GM19397 (cell line): ENCODE measurements at regions not wholly inside any gene's neighbourhood (a gene's known extent, or its start where the extent isn't known, plus 50 kb on each side); places are given as distances from the start of the nearest gene placed in this dataset.

Experiments used
- ATAC-seq: cut with Tn5 transposase; IDR thresholded peaks from one replicate; pipeline ENCODE4 v1.9.1; 2021; ENCODE audit warnings: mild to moderate bottlenecking, moderate library complexity; ENCODE audit not compliant: unreplicated experiment

DNA sequence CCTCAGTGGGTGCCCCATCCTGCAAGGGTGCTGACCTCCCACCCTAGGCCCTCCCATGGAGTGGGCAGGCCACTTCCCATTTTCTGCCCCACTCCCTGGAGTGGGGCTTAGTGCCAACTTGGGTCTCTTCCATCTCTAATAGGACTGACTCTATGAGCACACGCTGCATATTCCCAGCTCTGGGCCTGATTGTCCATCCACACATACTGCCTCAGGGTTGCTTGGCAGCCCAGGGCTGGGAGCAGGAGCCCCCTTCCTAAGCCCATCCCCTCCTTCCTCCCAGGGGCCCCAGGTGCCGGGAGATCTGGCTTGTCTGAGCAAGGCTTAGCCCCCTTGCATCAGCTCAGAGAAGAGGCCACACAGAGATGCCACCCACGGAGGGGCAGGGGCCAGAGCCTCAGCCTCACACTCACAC lies 55.1 kb downstream of the PJA1 start:
- ATAC-seq: no peak

DNA sequence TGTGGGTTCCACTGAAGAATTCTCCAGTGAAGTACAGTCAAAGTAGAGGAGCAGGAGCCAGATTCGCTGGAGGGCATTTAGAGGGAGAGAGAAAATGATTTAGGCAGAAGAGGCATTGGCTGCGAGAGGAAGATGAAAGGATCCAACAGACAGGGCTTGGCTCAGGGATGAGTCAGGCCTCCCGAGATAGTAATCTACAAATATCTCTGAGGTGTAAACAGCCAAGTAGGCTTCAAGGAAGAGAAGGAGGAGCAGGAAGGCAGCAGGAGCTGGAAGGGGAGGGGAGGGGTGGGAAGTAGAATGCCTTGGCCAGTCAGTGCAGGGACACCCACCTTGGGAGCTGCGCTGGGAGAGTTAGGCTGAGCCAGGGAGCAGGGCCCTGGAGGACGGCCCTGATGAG lies 55.5 kb downstream of the PJA1 start:
- no peak for ATAC-seq

DNA sequence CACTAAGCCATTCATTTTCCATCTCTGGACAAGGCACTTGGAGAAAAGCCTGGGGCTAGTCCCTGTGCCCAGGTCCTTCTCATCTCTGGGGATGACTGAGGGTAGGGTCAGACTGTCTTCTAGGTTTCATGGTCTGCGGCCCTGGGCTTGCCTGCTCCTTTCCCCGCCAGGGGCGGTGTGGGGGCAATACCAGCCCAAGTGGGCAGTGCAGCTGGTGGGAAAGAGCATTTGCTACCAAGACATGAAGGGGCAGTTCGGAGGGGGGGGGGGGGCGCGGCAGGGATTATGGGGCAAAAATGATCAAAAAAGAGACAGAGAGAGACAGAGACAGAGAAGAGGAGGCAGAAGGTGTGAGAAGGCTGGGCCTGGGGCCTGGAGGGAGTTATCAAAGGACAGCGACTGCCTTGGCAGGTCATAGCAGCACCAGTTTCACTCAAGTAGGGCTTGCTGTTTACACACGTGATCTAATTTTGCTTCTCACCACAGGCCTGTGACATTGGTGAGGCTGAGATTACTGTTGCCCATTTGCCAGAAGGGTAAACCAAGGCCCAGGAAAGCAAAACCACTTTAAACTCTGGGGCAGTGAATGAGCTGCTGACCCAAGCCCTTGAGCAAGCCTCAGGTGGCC lies 56.1 kb downstream of the PJA1 start:
- ATAC-seq: no peak

DNA sequence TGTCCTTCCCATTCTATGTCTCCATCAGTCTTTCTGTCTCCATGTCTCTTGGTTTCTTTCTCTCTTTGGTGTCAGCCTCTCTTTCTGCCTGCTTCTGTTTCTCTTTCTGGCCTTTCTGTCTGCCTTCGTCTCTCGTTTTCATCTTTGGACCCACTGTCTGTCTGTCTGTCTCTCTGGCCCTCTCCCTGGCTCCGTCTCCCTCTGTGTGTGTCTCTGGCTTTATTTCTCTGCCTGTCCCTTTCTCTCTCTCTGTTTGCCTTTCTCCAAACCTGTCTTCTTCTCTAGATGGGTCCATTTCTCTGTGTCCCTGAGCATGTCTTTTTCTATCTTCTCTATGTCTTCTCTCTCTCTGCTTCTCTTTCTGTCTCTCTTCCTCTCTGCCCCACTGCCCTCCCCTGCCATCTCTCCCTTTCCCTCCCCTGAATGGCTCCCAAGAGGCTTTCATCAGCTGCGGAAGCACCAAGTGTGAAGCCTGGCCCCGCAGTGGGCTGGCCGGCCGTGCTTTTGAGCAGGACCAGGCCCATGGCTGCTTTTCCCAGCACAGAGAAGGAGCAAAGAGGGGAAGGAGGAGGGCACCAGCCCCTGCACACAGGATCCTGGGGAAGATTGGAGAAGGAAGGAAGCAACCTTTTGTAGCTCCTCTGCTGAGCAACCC lies 57.4 kb downstream of the PJA1 start:
- ATAC-seq: no peak

DNA sequence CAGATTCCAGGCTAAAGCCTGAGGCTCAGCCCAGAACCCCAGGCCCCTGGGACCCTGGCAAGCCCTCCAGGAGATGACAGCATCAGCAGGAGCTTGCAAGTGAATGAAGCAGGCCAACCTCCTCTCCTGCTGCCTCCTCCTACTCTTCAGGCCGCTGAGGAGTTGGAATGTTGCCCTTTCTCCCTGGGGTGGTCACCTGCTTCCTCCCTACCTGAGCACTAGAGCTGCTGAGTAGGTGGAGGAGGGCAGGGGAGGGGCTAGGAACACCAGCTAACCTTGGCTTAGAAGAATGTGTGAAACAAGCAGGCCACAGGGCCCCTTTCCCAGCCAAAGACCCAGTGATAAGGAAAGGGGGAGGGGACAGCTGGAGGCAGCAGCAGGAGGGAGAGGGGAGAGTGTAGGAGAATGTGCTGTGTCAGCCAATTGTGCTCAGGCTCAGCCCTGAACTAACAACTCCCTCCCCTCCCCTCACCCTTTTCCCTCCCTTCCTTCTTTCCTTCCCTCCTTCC lies 58.0 kb downstream of the PJA1 start:
- no peak for ATAC-seq

DNA sequence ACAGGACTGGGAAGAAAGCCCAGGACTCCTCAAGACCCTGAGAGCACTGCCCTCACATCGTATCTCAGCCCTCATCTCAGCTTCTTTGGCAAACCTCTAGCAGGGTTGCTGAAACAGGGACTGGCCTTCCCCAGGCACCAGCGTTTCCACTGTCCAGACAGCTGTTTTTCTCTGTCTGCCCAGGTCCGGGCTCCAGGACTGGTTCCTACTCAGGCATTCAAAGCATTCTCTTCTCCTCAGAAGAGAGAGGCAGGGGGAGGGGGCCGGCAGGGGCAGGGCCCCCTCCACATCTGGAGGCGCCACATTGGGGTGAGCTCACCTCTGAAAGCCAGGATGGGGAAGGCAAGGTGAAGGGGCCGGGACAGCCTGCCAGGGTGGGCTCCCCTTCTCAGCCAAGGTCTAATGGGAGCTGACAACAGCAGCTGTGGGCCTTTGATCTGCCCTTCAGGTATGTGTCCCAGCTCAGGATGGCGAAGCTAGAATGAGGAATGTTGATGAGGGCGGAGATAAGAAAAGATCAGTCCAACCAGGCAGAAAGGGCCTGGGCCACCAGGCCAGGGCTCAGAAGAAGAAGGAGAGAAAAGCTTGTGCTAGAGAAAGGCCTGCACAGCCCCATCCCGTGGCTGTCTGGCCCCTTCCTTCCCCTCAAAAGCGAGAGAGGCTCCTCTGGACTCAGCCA lies 60.4 kb downstream of the PJA1 start:
- no peak for ATAC-seq

DNA sequence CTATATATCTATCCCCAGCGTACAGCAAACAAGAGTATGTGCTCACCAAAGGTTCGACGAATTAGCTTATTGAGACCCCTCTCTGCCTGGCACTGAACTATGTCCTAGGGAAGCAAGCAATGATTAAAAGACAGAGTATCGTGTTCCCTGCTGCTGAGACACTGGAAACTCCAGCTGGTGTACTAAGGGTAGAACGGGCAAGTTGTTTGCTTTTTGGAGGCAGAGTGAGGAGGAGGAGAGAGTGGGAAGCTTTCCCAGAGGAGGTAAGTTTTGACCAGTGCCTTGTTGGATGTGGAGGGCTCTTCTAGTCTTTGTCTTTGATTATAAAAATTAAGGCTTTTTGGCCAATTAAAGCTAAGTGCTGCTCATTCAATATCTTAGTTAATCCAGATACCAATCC lies 61.7 kb downstream of the PJA1 start:
- ATAC-seq: no peak

DNA sequence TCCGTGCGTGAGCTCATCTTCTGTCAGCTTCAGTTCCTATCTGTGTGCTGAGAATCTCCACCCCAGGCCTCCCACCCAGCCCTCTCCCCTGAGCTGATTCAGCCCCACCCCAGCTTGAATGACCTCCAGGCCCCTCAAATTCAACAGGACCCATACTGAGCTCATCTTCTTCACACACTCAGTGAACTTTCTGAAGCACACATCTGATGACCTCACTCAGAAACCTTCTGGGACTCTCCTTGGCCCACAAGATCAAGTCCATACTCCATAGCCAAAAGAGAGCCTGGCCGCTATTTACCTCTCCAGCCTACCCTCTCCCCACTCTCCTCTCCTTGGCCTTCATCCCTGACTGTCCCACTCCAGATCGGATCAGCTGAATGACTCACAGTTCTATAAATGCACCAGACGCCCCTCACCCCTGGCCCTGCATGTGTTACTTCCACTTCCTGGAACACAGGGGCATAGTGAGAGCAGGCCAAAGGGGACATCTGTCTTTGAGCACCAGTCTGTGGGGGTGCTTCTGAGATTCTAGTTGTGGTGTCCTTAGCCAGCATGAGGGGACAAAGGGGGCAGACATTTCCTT lies 62.5 kb downstream of the PJA1 start:
- no peak for ATAC-seq

DNA sequence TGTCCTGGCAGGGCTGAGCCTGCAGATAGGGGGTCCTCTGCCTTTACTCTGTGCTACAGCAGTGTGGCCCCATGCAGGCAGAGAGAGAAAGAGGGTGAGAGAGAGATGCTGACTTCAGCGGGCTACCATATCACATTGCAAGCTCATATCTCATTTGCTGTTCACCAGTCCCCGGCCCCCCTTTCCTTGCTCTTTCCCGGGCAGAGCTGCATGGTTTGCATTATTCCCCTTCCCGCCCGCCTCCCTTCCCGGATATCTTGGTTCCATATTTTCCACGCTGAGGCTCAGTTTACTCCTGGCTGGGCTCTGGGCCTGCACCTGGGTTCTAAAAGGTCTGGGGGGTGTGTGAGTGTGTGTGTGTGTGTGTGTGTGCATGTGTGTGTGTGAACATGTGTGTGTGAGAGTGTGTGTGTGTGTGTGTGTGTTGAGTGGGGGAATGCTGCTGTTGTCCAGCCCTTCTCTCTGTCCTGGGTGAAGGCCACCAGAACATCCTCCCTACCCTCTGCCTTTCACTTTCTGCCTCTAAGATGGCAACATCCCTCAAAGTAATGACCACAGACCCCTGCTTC lies 63.5 kb downstream of the PJA1 start:
- ATAC-seq: no peak

DNA sequence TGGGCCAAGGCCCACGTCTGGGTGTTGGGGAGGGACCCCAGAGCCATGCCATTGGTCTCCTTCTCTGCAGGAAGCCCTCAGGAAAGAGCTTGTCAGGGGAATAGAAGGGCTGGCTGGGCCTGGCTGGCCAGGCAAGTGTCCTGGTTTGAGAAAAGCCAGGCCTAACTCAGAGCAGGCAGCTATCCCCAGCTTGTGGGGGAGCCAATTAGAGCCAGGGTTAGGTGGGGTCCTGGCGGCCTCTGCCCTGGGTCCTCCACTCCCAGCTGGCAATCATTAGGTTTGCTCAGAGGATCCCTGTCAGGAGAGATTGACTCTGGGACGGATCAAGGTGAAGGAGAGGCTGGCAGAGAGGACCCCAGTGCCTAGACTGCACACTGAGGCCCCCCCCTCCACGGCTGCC lies 64.8 kb downstream of the PJA1 start:
- ATAC-seq: no peak

DNA sequence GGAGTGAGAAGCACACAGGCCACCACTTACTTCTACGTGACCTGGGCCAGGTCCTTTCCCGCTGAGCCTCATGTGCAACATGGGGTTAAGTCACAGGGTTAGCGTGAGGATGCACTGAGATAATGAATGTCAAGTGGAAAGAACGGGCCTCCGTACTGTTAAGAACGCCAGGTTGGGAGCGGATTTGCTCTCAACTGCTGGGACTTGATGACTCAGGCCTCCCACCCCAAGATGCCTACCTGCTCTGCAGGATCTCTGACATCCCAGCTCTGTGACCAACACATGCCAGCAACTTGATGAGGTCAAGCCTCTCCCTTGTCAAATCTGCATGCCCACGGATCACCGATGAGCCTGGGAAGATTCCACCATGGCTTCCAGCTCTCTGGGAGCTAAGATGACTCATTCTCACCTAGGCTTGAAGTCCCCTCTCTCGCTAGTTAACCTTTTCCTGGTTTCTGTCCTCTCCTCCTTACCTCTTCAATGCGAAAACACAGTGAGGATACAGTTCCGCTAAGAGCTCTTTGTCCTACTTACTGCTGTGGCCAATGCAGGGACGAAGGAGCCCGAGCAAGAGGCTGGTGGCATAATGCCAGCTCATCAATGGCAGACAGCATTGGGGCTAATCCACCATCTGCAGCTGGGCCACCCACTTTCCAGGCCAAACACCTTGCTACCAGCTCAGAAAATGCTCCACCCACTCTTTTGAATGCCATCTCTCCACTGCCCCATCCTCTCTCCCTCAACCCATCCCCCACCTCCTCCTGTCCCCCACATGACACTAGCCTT lies 67.6 kb downstream of the PJA1 start:
- ATAC-seq: no peak

DNA sequence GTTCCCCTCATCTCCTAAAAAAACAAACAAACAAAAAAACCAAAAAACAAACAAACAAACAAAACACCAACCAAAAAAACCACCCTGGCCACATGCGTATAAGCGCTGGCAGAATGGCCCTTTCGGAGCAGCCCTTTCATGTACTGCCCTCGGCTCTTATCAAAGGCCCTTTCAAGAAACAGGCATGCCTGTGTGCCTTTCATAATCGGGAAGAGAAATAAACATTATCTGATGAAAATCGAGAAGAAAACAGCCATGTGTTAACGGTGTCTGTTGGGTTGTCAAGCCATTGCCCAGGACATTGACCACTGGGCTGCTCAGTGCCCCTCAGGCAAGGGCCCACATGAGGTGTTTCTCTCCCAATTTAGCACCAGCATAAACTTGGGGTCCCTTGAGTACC lies 68.3 kb downstream of the PJA1 start:
- no peak for ATAC-seq

DNA sequence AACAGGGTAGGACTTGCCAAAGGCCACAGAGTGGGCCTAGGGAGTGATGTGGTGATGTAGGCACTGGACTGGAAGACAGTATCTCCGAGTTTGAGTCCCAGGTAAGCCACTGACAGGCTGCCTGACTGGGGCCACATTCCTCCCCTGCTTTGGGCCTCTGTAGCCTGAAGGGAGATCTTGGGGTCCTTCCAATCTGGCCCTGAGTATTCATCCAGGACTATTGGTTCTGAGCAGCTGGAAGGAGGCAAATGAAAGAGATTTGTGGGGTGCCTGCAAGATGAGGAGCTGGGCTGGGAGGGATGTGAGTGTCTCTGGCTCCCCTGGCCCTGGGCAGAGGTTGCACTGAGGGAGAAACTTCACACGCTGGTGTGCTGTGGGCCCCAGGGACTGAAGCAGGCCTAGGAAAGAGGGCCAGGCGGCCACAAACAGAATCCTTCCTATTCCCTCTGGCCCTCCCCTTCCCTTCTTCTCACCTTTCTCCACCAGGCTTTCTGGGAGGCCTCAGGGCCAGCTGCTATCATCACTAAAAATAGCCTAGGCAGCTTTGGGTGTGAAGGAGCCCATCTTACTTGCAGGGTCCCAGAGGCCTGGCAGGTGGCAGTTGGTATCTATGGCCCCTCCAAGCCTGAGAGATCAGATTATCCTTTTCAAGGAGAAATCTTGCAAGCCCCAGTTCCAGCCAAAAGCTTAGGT lies 70.1 kb downstream of the PJA1 start:
- ATAC-seq: no peak

DNA sequence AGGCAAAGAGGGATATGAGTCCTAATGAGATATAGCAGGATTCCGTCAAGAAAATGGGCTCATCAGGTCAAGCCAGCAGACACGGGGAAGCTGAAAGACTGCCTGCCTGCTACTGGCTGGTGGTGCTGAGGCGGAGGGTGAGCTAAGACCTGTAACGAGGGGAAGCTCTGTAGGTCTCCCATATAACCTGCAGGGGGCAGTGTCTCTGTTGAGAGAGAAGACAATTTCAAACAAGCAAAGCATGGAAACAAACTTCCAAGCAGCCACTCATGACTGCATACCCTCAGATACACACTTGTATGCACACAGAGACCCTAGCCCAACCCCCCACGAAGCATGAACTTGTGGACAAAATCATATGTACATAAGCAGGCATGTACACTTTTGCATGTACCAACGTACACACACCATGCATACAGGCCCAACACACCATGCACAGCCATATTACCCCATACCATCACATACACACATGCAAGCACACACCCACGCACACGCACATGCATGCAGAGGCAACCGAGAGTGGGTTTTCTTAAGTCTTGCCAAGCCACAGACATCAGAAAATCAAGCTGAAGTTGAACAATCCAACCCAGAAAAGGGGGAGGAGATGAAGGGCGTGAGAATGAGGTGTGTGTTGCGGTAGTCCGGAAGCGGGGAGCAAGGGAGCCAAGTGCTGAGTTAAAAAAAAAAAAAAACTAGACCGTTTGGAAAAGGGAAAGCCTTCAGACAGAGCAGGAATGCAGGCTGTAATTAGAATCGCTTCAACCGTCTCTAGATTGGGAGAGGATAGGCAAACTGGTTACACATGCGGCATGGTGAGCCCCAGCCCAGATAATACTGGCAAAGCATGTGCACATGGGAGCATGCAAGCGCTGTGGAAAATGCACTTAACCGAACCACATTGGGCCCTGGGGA lies 71.0 kb downstream of the PJA1 start:
- ATAC-seq: no peak

DNA sequence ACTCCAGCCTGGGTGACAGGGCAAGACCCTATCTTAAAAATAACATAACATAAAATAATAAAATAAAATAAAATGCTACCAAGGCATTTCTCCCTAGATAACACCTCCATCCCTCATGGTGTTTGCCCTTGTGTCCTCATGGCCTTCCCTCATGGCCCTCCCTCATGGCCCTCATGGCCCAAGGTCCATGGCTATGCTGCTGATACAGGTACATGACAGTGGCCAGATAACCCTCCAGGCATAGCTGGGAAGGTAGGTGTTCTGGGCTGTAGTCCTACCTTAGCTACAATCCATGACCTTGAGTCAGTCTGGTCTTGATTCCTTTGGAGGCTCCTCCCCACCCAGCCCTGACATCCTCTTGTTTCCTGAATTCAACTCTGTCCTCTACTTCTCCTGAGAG lies 75.2 kb downstream of the PJA1 start:
- ATAC-seq: no peak

DNA sequence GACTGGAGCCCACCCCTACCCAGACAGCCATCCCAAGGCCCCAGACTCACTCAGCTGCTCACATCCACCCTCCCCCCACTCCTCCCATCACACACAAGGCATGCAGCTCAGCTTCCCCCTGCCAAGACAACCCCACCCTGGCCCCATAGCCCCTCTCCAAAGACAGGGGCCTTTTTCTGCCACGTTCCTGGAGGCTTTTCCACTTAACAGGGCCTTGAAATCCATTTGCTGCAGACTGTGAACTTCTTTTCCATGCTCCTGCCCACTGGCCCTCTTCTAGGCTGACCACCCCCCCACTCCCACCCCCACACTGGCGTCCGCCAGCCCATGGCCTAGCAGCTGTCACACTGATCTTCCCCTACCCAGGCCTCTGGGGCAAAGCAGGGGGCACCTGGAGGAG lies 76.0 kb downstream of the PJA1 start:
- ATAC-seq: no peak

DNA sequence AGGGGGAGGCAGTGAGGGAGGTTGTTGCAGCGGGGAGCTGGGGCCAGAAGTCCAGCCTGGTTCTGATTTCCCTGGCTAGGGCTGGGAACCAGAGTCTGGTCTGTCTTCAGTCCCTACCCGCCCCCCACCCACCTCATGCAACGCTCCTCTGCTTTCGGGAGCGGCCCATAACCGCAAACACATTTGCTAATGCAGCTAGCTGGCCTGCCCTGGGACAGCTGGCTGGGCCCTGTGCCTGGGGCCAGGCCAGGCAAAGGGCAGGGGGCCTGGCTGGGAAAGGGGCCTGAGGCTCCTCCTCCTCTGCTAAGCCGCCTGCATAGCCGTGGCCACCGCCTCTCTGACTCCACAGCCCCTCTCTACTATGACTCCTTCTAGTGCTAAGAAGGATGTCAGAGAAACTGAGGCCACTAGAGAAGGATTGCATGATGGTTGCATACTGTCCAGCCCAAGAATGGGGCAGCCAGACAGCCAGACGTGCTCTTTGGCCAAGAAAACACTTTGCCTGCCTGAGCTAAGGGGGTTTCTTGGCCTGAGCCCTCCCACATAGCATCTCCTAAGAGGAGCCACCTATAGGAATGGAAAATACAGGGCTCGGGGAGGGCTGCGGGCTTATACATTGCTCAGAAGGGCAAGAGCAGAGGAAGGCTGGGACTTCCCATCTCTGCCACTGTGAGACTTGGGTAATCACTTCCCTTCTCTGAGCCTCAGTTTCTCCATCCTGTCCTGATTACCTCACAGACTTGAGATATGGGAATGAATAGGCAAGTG lies 76.9 kb downstream of the PJA1 start:
- no peak for ATAC-seq

DNA sequence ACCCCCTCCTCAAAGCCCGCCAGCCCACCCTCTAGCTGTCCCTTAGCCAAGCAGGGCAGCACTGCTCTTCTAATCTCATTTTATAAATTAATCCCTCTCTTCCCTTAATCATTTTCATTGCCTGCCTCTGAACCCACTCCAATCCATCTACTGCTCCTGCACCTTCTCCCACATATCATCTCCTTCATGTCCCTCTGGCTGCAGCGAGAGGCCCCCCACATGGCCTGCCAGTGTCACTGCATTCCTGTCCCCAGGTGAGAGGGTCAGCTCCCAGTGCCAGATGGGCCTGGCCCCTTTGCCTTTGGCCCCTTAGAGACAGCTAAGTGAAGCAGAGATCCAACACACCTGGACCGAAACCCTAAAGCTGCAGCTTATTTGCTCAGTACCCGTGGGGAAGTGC lies 79.4 kb downstream of the PJA1 start:
- no peak for ATAC-seq
